ENCODE measurements at regions not wholly inside any gene's neighbourhood (a gene's known extent, or its start where the extent isn't known, plus 50 kb on each side); places are given as distances from the start of the nearest gene placed in this dataset.

DNA sequence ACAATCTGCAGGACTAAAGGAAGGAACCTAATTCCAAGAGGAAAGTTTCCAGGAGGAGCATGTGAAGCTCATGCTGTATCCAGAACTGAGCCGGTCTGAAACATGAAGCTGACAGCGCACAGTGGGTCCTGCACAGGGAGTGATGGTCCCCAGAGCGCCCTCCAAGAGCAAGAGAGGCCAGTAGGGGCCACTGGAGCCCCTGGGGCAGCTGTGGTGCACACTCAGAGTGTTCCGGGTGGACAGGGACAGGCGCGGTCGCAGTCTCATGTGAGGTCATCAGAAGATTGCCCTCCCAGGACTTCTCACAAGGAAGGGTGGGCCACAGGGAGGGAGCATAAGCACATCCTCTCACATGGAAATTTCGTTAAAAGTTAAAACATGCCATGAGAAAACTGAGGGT is 355.9 kb downstream of the EIPR1 start:
- Histone ChIP-seq H3K4me3 (ENCODE audit: low read length) (no peak overlapping the region), H3K9me3 (ENCODE audit: control insufficient read depth, low read length) (no peaks in the 10 kb centered on the region)
- WGBS, 2 experiments (ENCODE audit: insufficient coverage in 1 of 2, insufficient read length in 1 of 2): 90 to 95% methylated on average over 7 to 8 of the region's 8 CpGs

DNA sequence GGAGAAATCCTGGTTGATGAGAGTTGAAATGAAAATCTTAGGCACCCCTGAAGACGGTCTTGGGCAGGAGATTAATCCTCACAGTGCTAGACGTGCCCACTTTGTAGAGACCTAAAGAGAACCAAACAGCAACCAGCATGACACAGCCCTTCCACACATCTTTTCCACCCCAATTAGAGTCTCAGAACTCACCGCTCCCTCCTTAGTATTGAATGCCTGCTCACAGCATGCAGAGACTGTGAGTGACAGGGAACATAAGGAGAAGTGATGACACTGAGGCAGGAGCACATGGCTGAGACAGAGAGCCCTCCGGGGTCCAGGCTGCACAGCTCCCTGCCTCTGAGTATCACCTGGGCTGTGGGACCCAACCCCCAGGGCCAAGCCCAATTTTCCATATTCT is 367.6 kb downstream of the EIPR1 start:
- Mint-ChIP-seq H3K4me1 (no peaks in the 10 kb centered on the region), H3K27me3 (ENCODE audit: insufficient read depth) (no peaks in the 10 kb centered on the region), H3K27ac (no peak overlapping the region), H3K4me3 (no peak overlapping the region), H3K36me3 (ENCODE audit: low read depth) (no peaks in the 10 kb centered on the region), H3K9me3 (no peaks in the 10 kb centered on the region)
- WGBS, 2 experiments (ENCODE audit: insufficient coverage in 1 of 2, insufficient read length in 1 of 2): 66 to 89% methylated on average over 3 to 4 of the region's 4 CpGs
- no peaks in the 10 kb centered on the region for H3K9me3 ChIP-seq (ENCODE audit: control insufficient read depth, low read length)
- TF ChIP-seq, protein P1, sequence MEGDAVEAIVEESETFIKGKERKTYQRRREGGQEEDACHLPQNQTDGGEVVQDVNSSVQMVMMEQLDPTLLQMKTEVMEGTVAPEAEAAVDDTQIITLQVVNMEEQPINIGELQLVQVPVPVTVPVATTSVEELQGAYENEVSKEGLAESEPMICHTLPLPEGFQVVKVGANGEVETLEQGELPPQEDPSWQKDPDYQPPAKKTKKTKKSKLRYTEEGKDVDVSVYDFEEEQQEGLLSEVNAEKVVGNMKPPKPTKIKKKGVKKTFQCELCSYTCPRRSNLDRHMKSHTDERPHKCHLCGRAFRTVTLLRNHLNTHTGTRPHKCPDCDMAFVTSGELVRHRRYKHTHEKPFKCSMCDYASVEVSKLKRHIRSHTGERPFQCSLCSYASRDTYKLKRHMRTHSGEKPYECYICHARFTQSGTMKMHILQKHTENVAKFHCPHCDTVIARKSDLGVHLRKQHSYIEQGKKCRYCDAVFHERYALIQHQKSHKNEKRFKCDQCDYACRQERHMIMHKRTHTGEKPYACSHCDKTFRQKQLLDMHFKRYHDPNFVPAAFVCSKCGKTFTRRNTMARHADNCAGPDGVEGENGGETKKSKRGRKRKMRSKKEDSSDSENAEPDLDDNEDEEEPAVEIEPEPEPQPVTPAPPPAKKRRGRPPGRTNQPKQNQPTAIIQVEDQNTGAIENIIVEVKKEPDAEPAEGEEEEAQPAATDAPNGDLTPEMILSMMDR (conservative IDR thresholded peaks at IDR 0.05): no peak
- no peaks in the 10 kb centered on the region for H3K4me1 ChIP-seq (ENCODE audit: control insufficient read depth, insufficient read depth, low read length)
- no peak for DNase-seq
- no peaks in the 10 kb centered on the region for H3K36me3 ChIP-seq (ENCODE audit: control insufficient read depth, insufficient read depth, low read length)
- no peak overlapping the region for H3K27ac ChIP-seq (ENCODE audit: low read depth, low read length)
- no peak overlapping the region for H3K9ac ChIP-seq (ENCODE audit: extremely low read depth, low read length, poor library complexity, severe bottlenecking)
- no peaks in the 10 kb centered on the region for H3K27me3 ChIP-seq (ENCODE audit: control insufficient read depth, insufficient read depth, low read length, poor library complexity, severe bottlenecking)
- no peak overlapping the region for H3K4me3 ChIP-seq (ENCODE audit: low read length)

More for the DNA sequence above, 355.9 kb downstream of the EIPR1 start:
- peaks cover 6% of the 10 kb centered on the region for H3K4me1 Mint-ChIP-seq
- peaks cover 14% of the 10 kb centered on the region for H3K9me3 Mint-ChIP-seq
- no peaks in the 10 kb centered on the region for H3K36me3 Mint-ChIP-seq (ENCODE audit: low read depth)
- no peaks in the 10 kb centered on the region for H3K36me3 ChIP-seq (ENCODE audit: control insufficient read depth, insufficient read depth, low read length)
- H3K4me3 Mint-ChIP-seq: no peak overlapping the region
- TF ChIP-seq, protein P1 (conservative IDR thresholded peaks at IDR 0.05): no peak
- H3K27me3 Mint-ChIP-seq (ENCODE audit: insufficient read depth): no peaks in the 10 kb centered on the region
- H3K27ac ChIP-seq (ENCODE audit: low read depth, low read length): no peak overlapping the region
- peak; percentile 30 for DNase-seq
- no peak overlapping the region for H3K9ac ChIP-seq (ENCODE audit: extremely low read depth, low read length, poor library complexity, severe bottlenecking)
- no peaks in the 10 kb centered on the region for H3K4me1 ChIP-seq (ENCODE audit: control insufficient read depth, insufficient read depth, low read length)
- no peaks in the 10 kb centered on the region for H3K27me3 ChIP-seq (ENCODE audit: control insufficient read depth, insufficient read depth, low read length, poor library complexity, severe bottlenecking)
- no peak overlapping the region for H3K27ac Mint-ChIP-seq

DNA sequence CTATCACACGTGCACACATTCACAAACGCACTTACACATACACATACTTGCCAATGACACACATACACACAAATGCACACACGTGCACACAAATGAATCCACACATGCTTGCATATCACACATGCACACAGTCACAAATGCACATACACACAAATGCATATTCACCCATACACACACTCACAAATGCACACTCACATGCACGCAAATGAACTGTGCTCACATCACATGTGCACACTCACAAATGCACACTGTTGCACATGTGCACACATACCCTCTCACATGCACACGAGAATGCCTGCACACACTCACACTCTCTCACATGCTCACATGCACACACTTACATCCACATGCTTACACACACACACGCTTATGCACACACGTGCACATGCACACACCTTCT is 368.1 kb downstream of the EIPR1 start:
- WGBS, 2 experiments (ENCODE audit: insufficient coverage in 1 of 2, insufficient read length in 1 of 2): 91 to 100% methylated on average over 1 to 6 of the region's 7 CpGs

More for the DNA sequence above, 368.1 kb downstream of the EIPR1 start:
- Mint-ChIP-seq H3K4me1 (no peaks in the 10 kb centered on the region), H3K27me3 (ENCODE audit: insufficient read depth) (no peaks in the 10 kb centered on the region), H3K9me3 (no peaks in the 10 kb centered on the region), H3K36me3 (ENCODE audit: low read depth) (no peaks in the 10 kb centered on the region), H3K4me3 (no peak overlapping the region), H3K27ac (no peak overlapping the region)
- no peaks in the 10 kb centered on the region for H3K36me3 ChIP-seq (ENCODE audit: control insufficient read depth, insufficient read depth, low read length)
- no peaks in the 10 kb centered on the region for H3K4me1 ChIP-seq (ENCODE audit: control insufficient read depth, insufficient read depth, low read length)
- no peaks in the 10 kb centered on the region for H3K9me3 ChIP-seq (ENCODE audit: control insufficient read depth, low read length)
- no peaks in the 10 kb centered on the region for H3K27me3 ChIP-seq (ENCODE audit: control insufficient read depth, insufficient read depth, low read length, poor library complexity, severe bottlenecking)
- no peak overlapping the region for H3K9ac ChIP-seq (ENCODE audit: extremely low read depth, low read length, poor library complexity, severe bottlenecking)
- DNase-seq: no peak
- H3K27ac ChIP-seq (ENCODE audit: low read depth, low read length): no peak overlapping the region
- no peak overlapping the region for H3K4me3 ChIP-seq (ENCODE audit: low read length)
- TF ChIP-seq, protein P1 (conservative IDR thresholded peaks at IDR 0.05): no peak
